ENCODE measurements at regions not wholly inside any gene's neighbourhood (a gene's known extent, or its start where the extent isn't known, plus 50 kb on each side); places are given as distances from the start of the nearest gene placed in this dataset.

DNA sequence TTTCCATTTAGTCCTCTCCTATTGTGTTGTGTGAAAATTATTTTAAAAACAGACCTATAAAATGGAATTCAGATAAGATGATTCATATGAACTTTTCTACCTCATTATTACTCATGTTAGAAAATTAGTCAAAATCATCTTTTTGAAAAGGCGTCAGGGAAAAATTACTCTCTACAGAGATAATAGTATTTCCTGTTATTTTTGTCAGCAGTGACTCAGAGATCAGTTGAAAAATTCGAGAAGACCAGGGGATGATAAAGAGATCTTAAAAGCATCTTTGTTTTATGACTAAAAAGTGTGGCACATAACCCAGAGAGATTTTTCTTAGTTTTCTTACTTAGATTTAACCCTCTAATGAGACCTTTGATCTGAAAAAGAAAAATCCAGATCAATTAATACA is 157.9 kb upstream of the CARD18 start:
- TF ChIP-seq EZH2 (IDR thresholded peaks at IDR 0.05) (no peak), POLR2AphosphoS5 (IDR thresholded peaks at IDR 0.05; ENCODE audit: borderline replicate concordance, low read depth, low read length) (no peak), FOXP2 (optimal IDR thresholded peaks at IDR 0.05; ENCODE audit: control extremely low read depth, extremely low read length, insufficient read depth) (no peak)
